ENCODE measurements at regions not wholly inside any gene's neighbourhood (a gene's known extent, or its start where the extent isn't known, plus 50 kb on each side); places are given as distances from the start of the nearest gene placed in this dataset.

- no peak for DNase-seq (ENCODE audit: low spot score)
Measured at GRCh38 chr7:116418524-116418923, 81.0 kb upstream of the CAV2 start.

GRCh38 chr7:116420003-116420402, 79.5 kb upstream of the CAV2 start:
- no peak for DNase-seq (ENCODE audit: low spot score)

- no peak for DNase-seq (ENCODE audit: low spot score)
Measured at GRCh38 chr7:116421298-116421697, 78.2 kb upstream of the CAV2 start.

GRCh38 chr7:116422683-116423082, 76.9 kb upstream of the CAV2 start:
- no peak for DNase-seq (ENCODE audit: low spot score)

GRCh38 chr7:116423499-116423898, 76.0 kb upstream of the CAV2 start:
- no peak for DNase-seq (ENCODE audit: low spot score)

GRCh38 chr7:116425647-116426209, 73.8 kb upstream of the CAV2 start:
- no peak for DNase-seq (ENCODE audit: low spot score)

- peak; percentile 77 for DNase-seq (ENCODE audit: low spot score)
Measured at GRCh38 chr7:116426428-116427156, 72.9 kb upstream of the CAV2 start.

- DNase-seq (ENCODE audit: low spot score) = no peak
Measured at GRCh38 chr7:116429986-116430619, 69.4 kb upstream of the CAV2 start.

GRCh38 chr7:116431787-116432526, 67.6 kb upstream of the CAV2 start:
- DNase-seq (ENCODE audit: low spot score) = no peak

- no peak for DNase-seq (ENCODE audit: low spot score)
Measured at GRCh38 chr7:116432527-116432916, 67.0 kb upstream of the CAV2 start.

GRCh38 chr7:116433246-116433645, 66.3 kb upstream of the CAV2 start:
- DNase-seq (ENCODE audit: low spot score) = no peak

GRCh38 chr7:116434820-116435341, 64.7 kb upstream of the CAV2 start:
- no peak for DNase-seq (ENCODE audit: low spot score)

- DNase-seq (ENCODE audit: low spot score) = no peak
Measured at GRCh38 chr7:116436305-116436826, 63.2 kb upstream of the CAV2 start.

GRCh38 chr7:116438267-116438666, 61.3 kb upstream of the CAV2 start:
- peak; percentile 29 for DNase-seq (ENCODE audit: low spot score)

GRCh38 chr7:116439005-116439404, 60.5 kb upstream of the CAV2 start:
- DNase-seq (ENCODE audit: low spot score) = no peak

GRCh38 chr7:116439841-116440549, 59.5 kb upstream of the CAV2 start:
- DNase-seq (ENCODE audit: low spot score) = no peak

- no peak for DNase-seq (ENCODE audit: low spot score)
Measured at GRCh38 chr7:116441534-116441933, 58.0 kb upstream of the CAV2 start.

- peak; percentile 90 for DNase-seq (ENCODE audit: low spot score)
Measured at GRCh38 chr7:116443101-116443523, 56.4 kb upstream of the CAV2 start.

GRCh38 chr7:116443646-116444045, 55.9 kb upstream of the CAV2 start:
- DNase-seq (ENCODE audit: low spot score) = no peak

GRCh38 chr7:116445447-116446211, 53.9 kb upstream of the CAV2 start:
- DNase-seq (ENCODE audit: low spot score) = no peak

All from H4 (cell line).